ENCODE measurements at regions not wholly inside any gene's neighbourhood (a gene's known extent, or its start where the extent isn't known, plus 50 kb on each side); places are given as distances from the start of the nearest gene placed in this dataset.
"Not testable (repeated sequence)": the region's sequence is repeated elsewhere in the genome, so short reads cannot be mapped to it uniquely, and the experiment has no call there.

GRCh38 chr10:25808372-25808771 lies 125.7 kb upstream of the MYO3A start:
- no peak for DNase-seq (ENCODE audit: low read depth)

- peak; percentile 52 for DNase-seq (ENCODE audit: low read depth)
Measured at GRCh38 chr10:25811052-25811685, 122.9 kb upstream of the MYO3A start.

DNA sequence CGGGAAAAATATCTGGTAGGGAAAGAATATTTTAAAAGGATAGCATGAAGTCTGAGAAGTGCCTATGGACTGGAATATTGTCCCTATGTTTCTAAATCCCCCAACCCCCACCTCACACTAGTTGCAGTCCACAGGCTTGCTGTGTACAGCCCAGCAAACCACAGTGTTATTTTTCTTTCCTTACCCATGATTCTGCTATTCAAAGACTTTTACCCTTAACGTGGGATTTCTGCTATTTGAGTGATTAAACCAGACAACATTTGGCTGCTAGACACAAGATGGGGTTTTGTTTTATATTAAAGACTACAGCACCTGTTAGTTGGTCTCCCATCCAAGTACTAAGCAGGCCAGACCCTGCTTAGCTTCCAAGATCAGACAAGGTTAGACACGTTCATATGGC lies 120.5 kb upstream of the MYO3A start:
- DNase-seq (ENCODE audit: low read depth) = no peak

GRCh38 chr10:25815236-25815635 lies 118.8 kb upstream of the MYO3A start:
- DNase-seq (ENCODE audit: low read depth) = peak; percentile 77

GRCh38 chr10:25815999-25816768 lies 117.8 kb upstream of the MYO3A start:
- DNase-seq (ENCODE audit: low read depth) = peak; percentile 76

- no peak for DNase-seq (ENCODE audit: low read depth)
Measured at GRCh38 chr10:25817200-25817599, 116.8 kb upstream of the MYO3A start.

GRCh38 chr10:25818751-25819150 lies 115.3 kb upstream of the MYO3A start:
- DNase-seq (ENCODE audit: low read depth) = no peak

GRCh38 chr10:25820472-25820871 lies 113.6 kb upstream of the MYO3A start:
- DNase-seq (ENCODE audit: low read depth) = peak; percentile 2

- DNase-seq (ENCODE audit: low read depth) = no peak
Measured at GRCh38 chr10:25820874-25821273, 113.2 kb upstream of the MYO3A start.

DNA sequence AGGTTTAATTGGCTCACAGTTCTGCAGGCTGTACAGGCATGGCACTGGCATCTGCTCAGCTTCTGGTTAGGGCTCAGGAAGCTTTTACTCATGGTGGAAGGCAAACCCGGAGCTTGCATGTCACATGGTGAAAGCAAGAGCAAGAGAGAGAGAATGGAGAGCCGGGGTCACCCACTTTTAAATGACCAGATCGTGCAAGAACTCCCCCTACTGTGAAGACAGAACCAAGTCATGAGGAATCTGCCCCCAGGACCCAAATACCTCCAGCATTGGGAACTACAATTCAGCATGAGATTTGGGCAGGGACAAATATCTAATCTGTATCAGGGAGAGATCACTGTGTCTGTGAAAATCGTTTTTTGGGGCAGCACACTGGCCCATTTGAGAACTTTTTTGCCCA lies 110.0 kb upstream of the MYO3A start:
- DNase-seq (ENCODE audit: low read depth) = no peak

GRCh38 chr10:25828475-25828874 lies 105.6 kb upstream of the MYO3A start:
- DNase-seq (ENCODE audit: low read depth) = no peak

DNA sequence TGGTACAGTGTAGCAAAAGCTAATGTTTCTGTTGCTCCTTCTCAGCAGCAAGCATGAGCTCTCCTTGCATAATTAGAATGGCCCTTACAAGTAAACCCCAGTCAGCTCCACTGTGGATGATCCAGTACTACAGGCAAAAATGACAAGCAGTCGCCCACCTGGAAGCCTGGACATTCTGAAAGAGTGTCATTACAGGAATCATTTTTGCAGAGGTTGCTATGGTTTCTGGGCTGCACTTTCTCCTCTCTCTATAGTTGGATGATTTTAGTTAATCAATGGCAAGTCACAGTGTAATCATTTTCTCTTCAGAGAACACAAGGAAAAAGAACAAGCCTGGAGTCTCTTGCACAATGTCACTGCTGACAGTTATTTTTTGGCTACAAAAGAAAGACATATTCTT lies 102.9 kb upstream of the MYO3A start:
- no peak for DNase-seq (ENCODE audit: low read depth)

DNA sequence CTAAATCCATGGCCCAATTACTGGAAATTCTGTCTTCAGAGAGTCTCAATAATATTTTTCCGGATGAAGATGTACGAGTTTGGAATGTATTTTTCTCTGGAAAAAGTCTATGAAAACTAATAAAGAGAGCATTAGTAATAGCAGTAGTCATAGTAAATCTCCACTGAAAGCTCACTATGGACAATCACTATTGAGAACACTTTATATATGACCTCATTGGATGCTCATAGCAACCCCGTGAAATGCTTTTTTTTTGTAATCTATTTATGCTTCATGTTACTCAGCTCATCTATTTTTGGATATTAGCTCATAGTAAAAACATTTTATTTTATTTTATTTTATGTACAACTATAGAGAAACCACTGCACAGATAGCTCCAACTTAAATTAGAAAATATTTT lies 94.3 kb upstream of the MYO3A start:
- DNase-seq (ENCODE audit: low read depth) = no peak

- DNase-seq (ENCODE audit: low read depth) = not testable (repeated sequence)
Measured at GRCh38 chr10:25840875-25841274, 93.2 kb upstream of the MYO3A start.

DNA sequence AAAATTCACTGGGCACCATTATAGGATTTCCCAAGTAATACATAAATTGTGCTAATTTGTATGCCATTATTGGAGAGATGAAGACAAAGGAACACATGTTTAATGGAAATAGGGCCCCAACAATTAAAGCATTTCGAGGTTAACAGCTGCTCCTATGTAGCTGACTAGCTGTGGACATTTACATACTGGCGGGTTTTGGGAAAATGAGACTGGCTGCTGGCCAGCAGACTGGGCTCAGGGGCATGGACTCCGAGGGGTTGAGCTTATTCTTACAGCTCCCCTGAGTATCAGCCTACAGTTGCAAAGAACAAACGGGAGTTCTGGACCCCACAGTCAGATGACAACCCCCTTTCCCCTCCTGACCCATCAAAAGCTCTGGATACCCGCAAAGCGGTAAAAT lies 91.9 kb upstream of the MYO3A start:
- no peak for DNase-seq (ENCODE audit: low read depth)

- no peak for DNase-seq (ENCODE audit: low read depth)
Measured at GRCh38 chr10:25843551-25844170, 90.4 kb upstream of the MYO3A start.

- DNase-seq (ENCODE audit: low read depth) = peak; percentile 30
Measured at GRCh38 chr10:25844716-25845115, 89.3 kb upstream of the MYO3A start.

DNA sequence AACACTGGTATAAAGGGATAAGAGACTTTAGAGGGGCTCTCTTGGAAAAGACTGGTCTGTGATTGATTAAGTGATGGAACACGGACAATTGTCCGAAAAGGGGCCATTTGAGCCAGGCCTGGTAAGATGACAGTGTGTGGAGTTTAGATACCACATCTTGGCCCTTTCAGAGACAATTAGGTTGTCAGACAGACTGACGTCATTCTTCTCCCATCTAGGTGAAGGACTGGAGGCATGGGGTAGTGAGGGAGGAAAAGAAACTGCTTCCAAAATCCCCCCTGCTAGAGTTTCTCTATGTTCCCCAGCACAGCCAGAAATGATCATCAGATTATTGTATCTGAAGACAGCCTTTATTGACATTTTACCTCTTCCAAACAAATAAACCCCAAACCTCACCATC lies 84.8 kb upstream of the MYO3A start:
- no peak for DNase-seq (ENCODE audit: low read depth)

DNA sequence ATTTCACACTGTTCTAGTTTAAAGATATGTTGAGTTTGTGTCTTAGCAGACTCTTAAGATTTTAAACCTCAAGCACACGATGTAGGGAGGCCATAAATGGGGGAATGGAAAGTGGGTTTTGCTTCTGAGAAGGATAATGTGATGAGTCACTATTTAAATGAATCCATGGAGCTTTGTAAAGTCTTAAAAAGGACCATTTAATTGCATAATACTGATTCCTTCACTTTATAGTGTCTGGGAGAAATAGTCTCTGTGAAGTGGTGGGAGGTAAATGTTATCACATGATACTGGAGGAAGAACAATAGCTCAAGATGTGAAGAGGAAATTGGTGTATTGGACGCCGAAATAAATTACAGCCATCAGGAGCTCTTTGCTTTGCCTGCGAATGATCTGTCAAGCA lies 84.0 kb upstream of the MYO3A start:
- peak; percentile 33 for DNase-seq (ENCODE audit: low read depth)

DNA sequence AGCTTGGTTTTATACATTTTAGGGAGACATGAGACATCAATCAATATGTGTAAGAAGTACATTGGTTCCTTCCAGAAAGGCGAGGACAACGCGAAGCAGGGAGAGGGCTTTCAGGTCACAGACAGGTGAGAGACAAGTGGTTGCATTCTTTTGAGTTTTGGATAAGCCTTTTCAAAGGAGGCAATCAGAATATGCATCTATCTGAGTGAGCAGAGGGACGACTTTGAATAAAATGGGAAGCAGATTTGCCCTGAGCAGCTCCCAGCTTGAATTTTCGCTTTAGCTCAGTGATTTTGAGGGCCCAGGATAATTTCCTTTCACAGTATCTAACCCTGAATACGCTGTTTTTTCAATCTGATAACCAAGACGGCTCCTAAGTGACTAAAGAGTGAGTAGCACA lies 82.5 kb upstream of the MYO3A start:
- DNase-seq (ENCODE audit: low read depth) = no peak

DNA sequence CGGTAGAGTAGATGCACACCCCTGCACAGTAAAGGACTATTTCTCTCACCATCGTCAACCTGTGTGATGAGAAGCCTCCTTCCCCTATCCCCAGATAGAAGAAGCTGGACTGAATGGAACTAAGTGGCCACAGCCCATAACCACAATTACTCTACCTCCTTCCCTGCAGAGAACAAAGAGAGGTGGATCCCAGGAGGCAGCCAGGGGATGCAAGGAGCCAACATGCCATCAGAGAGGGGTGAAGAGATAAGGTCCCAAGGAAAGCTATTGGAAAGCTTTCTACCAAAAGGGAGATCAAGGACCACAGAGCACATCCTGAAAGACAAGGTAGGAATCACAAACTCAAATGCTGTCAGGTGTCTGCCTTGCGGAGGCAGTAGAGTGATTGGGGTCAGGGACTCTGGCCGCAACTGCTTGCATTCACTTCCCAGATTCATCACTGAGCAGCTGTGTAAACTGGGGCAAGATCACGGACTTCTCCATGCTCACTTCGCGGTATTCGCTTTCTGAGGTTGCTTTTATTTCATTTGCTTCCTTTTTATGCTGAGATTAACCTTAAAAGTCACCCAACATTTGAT lies 81.6 kb upstream of the MYO3A start:
- no peak for DNase-seq (ENCODE audit: low read depth)

GRCh38 chr10:25858076-25858475 lies 76.0 kb upstream of the MYO3A start:
- DNase-seq (ENCODE audit: low read depth) = no peak

- no peak for DNase-seq (ENCODE audit: low read depth)
Measured at GRCh38 chr10:25865267-25865666, 68.8 kb upstream of the MYO3A start.
